ENCODE measurements at regions not wholly inside any gene's neighbourhood (a gene's known extent, or its start where the extent isn't known, plus 50 kb on each side); places are given as distances from the start of the nearest gene placed in this dataset.

GRCh38 chr6:156378853-156379252 lies 398.3 kb upstream of the ARID1B start:
- intact Hi-C loops (cut with DNase I; ENCODE audit: low total_unique reads) = no loop called here
- Histone ChIP-seq H3K27me3 (no peaks in the 10 kb centered on the region), H3K36me3 (no peaks in the 10 kb centered on the region), H3K9me3 (no peaks in the 10 kb centered on the region), H3K4me1 (peaks cover 0 to 10% (median 4%) of the 10 kb centered on the region in 4 donors), H3K4me3 (no peak overlapping the region), H3K27ac (no peak overlapping the region)
- DNase-seq = no peak
- TF ChIP-seq, protein P1, sequence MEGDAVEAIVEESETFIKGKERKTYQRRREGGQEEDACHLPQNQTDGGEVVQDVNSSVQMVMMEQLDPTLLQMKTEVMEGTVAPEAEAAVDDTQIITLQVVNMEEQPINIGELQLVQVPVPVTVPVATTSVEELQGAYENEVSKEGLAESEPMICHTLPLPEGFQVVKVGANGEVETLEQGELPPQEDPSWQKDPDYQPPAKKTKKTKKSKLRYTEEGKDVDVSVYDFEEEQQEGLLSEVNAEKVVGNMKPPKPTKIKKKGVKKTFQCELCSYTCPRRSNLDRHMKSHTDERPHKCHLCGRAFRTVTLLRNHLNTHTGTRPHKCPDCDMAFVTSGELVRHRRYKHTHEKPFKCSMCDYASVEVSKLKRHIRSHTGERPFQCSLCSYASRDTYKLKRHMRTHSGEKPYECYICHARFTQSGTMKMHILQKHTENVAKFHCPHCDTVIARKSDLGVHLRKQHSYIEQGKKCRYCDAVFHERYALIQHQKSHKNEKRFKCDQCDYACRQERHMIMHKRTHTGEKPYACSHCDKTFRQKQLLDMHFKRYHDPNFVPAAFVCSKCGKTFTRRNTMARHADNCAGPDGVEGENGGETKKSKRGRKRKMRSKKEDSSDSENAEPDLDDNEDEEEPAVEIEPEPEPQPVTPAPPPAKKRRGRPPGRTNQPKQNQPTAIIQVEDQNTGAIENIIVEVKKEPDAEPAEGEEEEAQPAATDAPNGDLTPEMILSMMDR (IDR thresholded peaks at IDR 0.05) = no peak
- TF ChIP-seq POLR2A (IDR thresholded peaks at IDR 0.05) (no peak), POLR2AphosphoS5 (IDR thresholded peaks at IDR 0.05) (no peak), EP300 (IDR thresholded peaks at IDR 0.05) (no peak)
- 69 to 92% (median 89%) methylated on average over 1 of the region's 1 CpG for WGBS, 5 donors

- H3K4me3 ChIP-seq = no peak overlapping the region
- no peaks in the 10 kb centered on the region for H3K9me3 ChIP-seq
- H3K27me3 ChIP-seq = no peaks in the 10 kb centered on the region
- H3K4me1 ChIP-seq = peaks cover 0 to 10% (median 4%) of the 10 kb centered on the region in 4 donors
- DNase-seq = no peak
- intact Hi-C loops (cut with DNase I; ENCODE audit: low total_unique reads) = no loop called here
- TF ChIP-seq, protein P1 (IDR thresholded peaks at IDR 0.05) = no peak
- no peak for TF ChIP-seq POLR2AphosphoS5 (IDR thresholded peaks at IDR 0.05)
- TF ChIP-seq POLR2A (IDR thresholded peaks at IDR 0.05) = no peak
- no peak for TF ChIP-seq EP300 (IDR thresholded peaks at IDR 0.05)
- H3K27ac ChIP-seq = no peak overlapping the region
- H3K36me3 ChIP-seq = no peaks in the 10 kb centered on the region
Measured at GRCh38 chr6:156376091-156376490, 401.1 kb upstream of the ARID1B start.

DNA sequence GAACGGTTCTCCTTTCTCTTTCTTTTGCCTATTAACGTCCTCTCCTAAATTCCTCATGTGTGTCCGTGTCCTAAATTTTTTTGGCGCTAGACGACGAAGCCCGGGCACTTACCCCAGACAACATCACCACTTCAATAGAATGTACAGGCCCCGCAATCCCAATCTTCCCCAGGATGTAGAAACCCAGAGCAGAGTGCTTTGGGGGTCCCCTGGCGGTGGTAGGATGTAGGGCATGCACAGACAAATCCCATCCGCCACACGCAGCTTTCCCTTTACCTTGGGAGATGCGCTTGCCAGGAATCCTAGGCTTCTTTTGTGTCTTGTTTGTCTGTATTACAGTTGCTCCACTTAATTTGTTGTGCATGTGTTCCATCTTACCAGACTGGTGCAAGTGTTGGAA lies 417.3 kb upstream of the ARID1B start:
- Histone ChIP-seq H3K27me3 (no peaks in the 10 kb centered on the region), H3K27ac (no peak overlapping the region), H3K4me1 (no peaks in the 10 kb centered on the region), H3K4me3 (no peak overlapping the region), H3K36me3 (no peaks in the 10 kb centered on the region), H3K9me3 (no peaks in the 10 kb centered on the region)
- TF ChIP-seq EP300 (IDR thresholded peaks at IDR 0.05) (no peak), POLR2AphosphoS5 (IDR thresholded peaks at IDR 0.05) (no peak), POLR2A (IDR thresholded peaks at IDR 0.05) (no peak)
- TF ChIP-seq, protein P1 (IDR thresholded peaks at IDR 0.05) = no peak
- intact Hi-C loops (cut with DNase I; ENCODE audit: low total_unique reads) = no loop called here
- DNase-seq = no peak
- WGBS, 5 donors = 91 to 95% (median 95%) methylated on average over 12 of the region's 12 CpGs

DNA sequence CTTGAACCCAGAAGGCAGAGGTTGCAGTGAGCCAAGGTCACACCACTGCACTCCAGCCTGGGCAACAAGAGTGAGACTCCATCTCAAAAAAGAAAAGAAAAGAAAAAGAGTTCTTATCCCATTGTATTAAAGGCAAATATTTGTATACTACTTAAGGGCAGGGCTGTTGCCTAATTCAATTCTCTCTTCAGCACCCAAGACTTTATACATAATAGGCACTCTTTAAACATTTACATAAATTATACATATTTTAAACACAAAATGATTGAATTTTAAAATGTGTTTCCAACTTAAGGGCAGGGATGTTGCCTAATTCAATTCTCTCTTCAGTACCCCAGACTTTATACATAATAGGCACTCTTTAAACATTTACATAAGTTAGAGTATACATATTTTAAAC lies 424.3 kb upstream of the ARID1B start:
- no peak for DNase-seq
- peaks cover 0 to 4% (median 0%) of the 10 kb centered on the region in 3 donors for H3K27me3 ChIP-seq
- no peak for TF ChIP-seq POLR2AphosphoS5 (IDR thresholded peaks at IDR 0.05)
- TF ChIP-seq POLR2A (IDR thresholded peaks at IDR 0.05) = no peak
- TF ChIP-seq, protein P1 (IDR thresholded peaks at IDR 0.05) = no peak
- TF ChIP-seq EP300 (IDR thresholded peaks at IDR 0.05) = no peak
- H3K4me3 ChIP-seq = no peak overlapping the region
- H3K4me1 ChIP-seq = no peaks in the 10 kb centered on the region
- no peaks in the 10 kb centered on the region for H3K36me3 ChIP-seq
- H3K27ac ChIP-seq = no peak overlapping the region
- intact Hi-C loops (cut with DNase I; ENCODE audit: low total_unique reads) = no loop called here
- H3K9me3 ChIP-seq = no peaks in the 10 kb centered on the region

Data from stomach (tissue), 8 donors.